RWPE1 (cell line): ENCODE measurements at regions not wholly inside any gene's neighbourhood (a gene's known extent, or its start where the extent isn't known, plus 50 kb on each side); places are given as distances from the start of the nearest gene placed in this dataset.

Source experiments
- CTCF ChIA-PET: fragments of 350-600 bp; sonication (Branson Sonifier 250); formaldehyde crosslinking; extraction: SDS; loops from one replicate; lab custom pipeline; 2021; lab: Yijun Ruan, JAX
- POLR2A ChIA-PET: fragments of 400-600 bp; formaldehyde crosslinking; extraction: SDS; loops from one replicate; lab custom pipeline; 2020; ENCODE audit warnings: antibody characterized with exemption; ENCODE audit not compliant: low non-redundant PET; lab: Yijun Ruan, JAX
- DNase-seq: peaks from one replicate; pipeline ENCODE4 v3.0.0; 2012; ENCODE audit warnings: low spot score
- H3K27ac ChIP-seq: fragments of 450-650 bp; 2 replicates; pipeline ENCODE4 v1.5.1; 2017
- TF ChIP-seq, protein P1 (sequence below): fragments of 450-650 bp; conservative IDR thresholded peaks from 2 replicates; pipeline ENCODE4 v1.5.1; 2017; ENCODE audit warnings: low read depth, mild to moderate bottlenecking

DNA sequence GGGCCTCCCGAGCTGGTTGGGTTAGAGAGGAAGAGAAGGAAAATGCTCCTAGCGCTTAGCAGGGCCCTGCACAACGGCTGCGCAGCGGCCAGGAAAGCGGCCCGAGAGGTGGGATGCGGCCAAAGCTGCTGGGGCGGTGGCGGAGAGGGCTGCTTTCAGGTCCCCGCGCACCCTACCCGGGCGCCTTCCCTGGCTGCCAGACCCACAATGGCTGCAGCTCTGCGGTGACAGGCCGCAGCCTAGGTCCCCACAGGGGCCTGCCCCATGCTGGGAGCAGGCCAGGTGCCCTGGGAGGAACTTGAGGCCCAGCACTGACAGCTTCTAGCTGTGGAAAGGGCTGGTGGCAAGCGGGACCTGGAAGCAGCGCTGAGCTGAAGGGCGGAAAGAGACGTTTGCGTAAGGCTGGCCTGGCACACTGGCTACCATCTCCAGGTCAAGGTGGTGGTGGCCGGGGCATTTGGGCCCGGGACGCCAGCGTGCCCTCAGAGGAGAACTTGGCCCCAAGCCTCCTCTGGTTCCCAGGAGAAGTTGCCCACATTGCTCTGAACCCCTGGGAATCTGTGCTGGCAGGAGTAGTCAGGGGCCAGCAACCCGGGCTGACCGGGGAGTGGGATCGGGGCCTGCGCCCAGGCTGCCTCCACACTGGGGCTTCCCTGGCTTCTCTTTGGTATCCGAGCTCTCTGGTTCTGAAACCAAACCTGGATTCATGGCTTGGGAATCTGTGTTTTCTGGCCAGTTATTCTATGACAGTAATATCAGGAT is 72.9 kb upstream of the ZNF804B start:
- ChIA-PET CTCF (no interaction called here), POLR2A (no interaction called here)
- DNase-seq = no peak
- no peak overlapping the region for H3K27ac ChIP-seq
- TF ChIP-seq, protein P1, sequence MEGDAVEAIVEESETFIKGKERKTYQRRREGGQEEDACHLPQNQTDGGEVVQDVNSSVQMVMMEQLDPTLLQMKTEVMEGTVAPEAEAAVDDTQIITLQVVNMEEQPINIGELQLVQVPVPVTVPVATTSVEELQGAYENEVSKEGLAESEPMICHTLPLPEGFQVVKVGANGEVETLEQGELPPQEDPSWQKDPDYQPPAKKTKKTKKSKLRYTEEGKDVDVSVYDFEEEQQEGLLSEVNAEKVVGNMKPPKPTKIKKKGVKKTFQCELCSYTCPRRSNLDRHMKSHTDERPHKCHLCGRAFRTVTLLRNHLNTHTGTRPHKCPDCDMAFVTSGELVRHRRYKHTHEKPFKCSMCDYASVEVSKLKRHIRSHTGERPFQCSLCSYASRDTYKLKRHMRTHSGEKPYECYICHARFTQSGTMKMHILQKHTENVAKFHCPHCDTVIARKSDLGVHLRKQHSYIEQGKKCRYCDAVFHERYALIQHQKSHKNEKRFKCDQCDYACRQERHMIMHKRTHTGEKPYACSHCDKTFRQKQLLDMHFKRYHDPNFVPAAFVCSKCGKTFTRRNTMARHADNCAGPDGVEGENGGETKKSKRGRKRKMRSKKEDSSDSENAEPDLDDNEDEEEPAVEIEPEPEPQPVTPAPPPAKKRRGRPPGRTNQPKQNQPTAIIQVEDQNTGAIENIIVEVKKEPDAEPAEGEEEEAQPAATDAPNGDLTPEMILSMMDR = no peak

DNA sequence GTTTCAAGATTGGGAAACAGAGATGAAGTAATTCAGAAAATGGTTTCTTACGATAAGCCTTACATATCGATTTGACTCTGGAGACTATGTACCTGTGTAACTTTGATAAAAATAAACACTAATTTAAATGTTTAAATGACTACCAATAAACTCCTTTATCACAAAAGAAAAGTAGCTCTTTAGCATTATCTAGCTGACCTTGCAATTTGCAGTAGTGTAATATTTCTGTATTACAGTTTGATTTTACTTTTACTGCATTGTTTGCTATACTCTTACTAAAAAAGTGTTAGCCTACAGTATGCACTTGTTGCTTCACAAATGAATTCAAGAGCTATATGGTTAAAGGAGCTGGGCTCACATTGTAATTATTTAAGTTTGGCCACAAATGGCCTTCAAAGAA is 77.8 kb upstream of the ZNF804B start:
- CTCF ChIA-PET = no interaction called here
- POLR2A ChIA-PET = no interaction called here
- H3K27ac ChIP-seq = no peak overlapping the region
- DNase-seq = no peak
- TF ChIP-seq, protein P1 = no peak

DNA sequence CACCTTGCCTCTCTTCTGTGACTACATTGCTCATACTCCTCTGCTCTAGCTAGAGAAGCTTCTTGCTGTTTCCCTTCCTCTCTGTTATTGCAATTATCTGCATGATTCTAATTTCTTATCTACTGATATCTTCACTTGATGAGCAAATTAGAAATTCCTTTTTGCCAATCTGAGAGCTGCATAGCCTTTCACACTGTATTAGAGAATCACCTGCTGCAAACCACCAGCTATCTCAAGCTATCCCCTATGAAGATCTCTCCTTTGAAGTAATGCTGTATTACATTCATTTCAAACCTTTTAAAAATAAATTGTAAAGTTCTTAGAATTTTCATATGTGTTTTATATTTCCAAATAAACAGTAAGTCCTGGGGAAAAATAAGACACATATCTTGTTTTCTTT is 89.0 kb upstream of the ZNF804B start:
- TF ChIP-seq, protein P1 = no peak
- ChIA-PET POLR2A (no interaction called here), CTCF (no interaction called here)
- DNase-seq = no peak
- H3K27ac ChIP-seq = no peak overlapping the region

DNA sequence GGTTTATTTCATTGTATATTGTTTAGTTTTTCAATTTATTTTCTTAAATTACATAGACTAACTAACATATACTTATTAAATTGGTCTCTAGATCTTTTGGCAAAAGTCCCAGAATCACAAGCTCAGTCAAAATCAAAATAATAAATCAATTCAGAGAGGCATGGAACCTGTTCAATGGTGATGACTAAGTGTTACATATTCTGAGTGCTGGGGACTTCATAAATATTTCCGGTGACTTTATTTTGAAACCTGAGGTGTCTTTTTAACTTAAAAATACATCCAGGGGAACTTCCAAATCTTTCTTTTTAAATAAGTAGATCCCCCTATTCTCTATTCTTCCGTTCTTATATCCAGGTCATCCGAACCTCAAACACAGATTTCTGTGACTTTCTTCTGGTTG is 89.6 kb upstream of the ZNF804B start:
- ChIA-PET CTCF (no interaction called here), POLR2A (no interaction called here)
- TF ChIP-seq, protein P1 = no peak
- no peak overlapping the region for H3K27ac ChIP-seq
- DNase-seq = no peak

DNA sequence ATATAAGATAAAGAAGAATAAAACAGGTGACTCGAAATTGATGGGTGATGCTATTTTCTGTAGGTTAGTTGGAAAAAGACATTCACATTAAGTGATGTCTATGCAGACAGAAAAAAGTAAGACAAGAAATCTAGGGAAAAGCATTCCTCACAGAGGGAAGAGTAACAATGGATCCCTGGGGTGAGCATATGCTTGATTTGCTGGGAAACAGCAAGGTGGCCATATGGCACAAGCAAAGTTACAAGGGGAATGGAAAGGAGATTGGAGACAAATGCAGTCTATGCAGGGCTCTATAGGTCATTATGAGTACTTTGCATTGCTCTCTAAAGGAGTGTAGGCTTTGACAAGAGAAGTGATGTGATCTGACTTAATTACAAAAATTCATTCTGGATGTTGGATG is 90.9 kb upstream of the ZNF804B start:
- DNase-seq = no peak
- TF ChIP-seq, protein P1 = no peak
- ChIA-PET CTCF (interaction anchor here (0.7 kb wide), 1 partner anchor 1171 kb away, joined by 6 read pairs; no protein-coding TSS in a partner anchor), POLR2A (no interaction called here)
- H3K27ac ChIP-seq = no peak overlapping the region

DNA sequence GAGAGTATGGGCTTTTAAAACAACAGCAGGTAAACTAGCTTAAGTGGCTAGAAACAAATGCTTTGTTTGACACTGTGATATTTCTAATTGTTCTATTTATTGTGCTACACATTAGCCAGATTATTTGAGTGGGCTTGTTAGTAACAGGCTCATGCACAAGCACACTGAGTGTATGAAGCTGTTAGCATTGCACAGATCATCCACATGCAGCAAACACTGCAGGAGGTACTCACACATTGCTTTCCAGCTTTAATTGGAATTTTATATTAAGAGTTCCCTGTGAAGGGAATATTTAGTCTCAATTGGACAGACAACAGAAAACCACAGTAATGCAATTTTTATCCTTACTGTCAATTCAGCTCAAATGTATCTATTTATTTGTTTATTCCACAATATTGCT is 92.9 kb upstream of the ZNF804B start:
- POLR2A ChIA-PET = no interaction called here
- no peak overlapping the region for H3K27ac ChIP-seq
- TF ChIP-seq, protein P1 = no peak
- DNase-seq = no peak
- CTCF ChIA-PET = no interaction called here
